ENCODE measurements at regions not wholly inside any gene's neighbourhood (a gene's known extent, or its start where the extent isn't known, plus 50 kb on each side); places are given as distances from the start of the nearest gene placed in this dataset.
A peak's percentile ranks its signal among the peaks of the same experiment; 100 is the strongest.
"Not testable (repeated sequence)": the region's sequence is repeated elsewhere in the genome, so short reads cannot be mapped to it uniquely, and the experiment has no call there.

DNA sequence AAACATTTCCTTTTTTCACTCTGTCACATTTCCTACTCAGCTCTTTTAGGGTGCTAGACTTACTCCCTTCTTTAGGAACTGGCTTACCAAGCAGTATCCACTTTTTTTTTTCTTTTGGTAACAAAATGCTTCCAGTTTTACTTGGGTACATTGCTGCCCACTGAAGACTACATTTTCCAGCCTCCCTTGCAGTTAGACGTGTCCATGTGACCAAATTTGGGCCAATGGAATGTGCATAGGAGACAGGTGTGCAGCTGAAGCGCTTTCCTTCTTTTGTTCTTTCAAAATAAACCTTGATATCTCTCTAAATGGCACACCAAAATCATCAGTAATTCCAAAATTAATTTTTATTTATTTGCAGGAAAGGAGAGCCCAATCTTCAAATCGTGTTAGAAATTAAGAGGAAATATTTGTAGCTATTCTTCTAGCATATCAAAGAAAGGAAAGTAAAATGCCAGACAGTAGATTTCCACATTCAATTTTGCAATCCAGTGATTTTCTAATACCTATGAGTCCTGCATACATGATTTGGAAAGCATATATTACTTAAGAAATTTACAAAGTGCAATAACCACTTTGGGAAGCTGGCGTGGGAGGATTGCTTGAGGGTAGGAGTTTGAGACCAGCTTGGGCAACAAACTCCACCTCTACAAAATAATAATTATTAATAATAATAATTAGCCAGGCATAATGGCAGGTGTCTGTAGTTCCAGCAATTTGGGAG lies 422.0 kb upstream of the FRG2C start:
- DNase-seq (ENCODE audit: low spot score): no peak

DNA sequence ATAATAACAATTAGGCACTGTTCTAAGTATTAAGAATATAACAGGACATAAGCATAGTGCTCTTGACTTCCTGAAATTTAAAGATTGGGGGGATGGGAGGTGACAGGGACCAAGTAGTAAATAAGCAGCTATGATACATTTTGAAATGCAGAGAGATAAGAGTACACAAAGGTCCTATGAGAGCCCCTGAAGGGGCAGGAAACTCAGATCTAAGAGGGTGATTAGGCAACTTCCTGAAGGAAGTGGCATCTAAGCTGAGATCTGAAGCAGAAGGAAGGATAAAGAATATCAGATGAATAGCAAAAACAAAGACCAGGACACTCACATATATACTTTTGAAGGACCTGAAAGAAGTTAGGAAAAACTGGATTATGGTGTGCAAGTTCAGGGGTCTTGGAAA lies 415.2 kb upstream of the FRG2C start:
- DNase-seq (ENCODE audit: low spot score): no peak

- DNase-seq (ENCODE audit: low spot score): no peak
These were observed 409.4 kb upstream of the FRG2C start for GRCh38 chr3:75254685-75255084.

GRCh38 chr3:75258825-75259683 lies 405.1 kb upstream of the FRG2C start:
- peak; percentile 41 for DNase-seq (ENCODE audit: low spot score)

DNA sequence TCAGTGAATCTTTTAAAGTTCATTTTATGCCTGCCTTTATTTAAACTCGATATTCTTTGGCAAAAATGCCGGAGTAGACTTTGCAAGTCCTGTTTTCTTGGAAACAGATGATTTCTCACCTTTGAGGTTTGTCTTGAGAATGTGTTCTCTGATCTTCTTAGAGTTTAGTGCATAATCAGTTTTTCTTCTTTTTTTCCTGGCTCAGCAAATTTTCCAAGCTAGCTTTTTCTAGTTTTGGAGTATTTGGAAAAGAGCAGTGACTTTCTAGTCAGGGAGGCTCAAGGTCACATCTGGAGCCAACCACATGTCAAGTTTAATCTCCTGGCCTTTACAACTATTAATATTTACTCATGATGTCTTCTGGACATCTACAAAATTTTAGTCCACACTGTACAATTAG lies 403.2 kb upstream of the FRG2C start:
- not testable (repeated sequence) for DNase-seq (ENCODE audit: low spot score)

DNA sequence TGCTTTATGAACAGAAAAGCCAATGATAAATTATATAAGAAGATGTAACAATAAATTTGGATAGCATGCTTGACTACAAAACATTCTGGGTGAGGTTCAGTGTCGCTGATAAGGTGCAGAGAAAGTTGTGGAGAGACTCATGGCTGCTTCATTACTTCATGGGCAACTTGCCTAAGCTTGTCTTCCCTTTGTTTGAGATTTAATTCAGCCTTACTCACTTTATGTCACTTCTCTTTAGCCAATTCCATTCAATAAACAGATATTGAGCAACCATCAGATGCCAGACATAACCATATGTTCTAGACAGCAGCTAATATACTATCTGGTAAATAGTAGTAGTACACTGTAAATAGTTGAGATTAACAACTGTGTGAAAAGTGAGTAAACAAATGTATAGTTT lies 401.5 kb upstream of the FRG2C start:
- no peak for DNase-seq (ENCODE audit: low spot score)

- no peak for DNase-seq (ENCODE audit: low spot score)
These were observed 398.2 kb upstream of the FRG2C start for GRCh38 chr3:75265897-75266296.

- DNase-seq (ENCODE audit: low spot score): not testable (repeated sequence)
These were observed 395.6 kb upstream of the FRG2C start for GRCh38 chr3:75268576-75268975.

- DNase-seq (ENCODE audit: low spot score): not testable (repeated sequence)
These were observed 391.9 kb upstream of the FRG2C start for GRCh38 chr3:75272237-75272636.

DNA sequence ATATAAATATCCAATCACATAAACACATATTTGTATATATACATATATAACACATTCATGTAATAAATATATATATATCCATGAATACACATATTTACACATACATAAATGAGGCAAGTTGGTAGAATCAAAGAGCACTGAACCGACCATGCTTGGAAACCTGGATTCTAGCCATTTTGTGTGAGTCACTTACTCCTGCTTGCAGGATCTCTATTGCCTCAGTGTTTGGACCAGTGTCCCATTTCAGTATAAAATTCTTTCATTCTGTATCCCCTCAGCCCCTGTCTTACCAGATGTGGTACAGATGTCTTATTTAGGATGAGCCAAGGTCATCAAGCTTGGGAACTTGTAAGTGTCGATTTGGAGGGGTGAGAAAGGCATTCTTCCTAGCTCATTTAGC lies 391.4 kb upstream of the FRG2C start:
- no peak for DNase-seq (ENCODE audit: low spot score)

DNA sequence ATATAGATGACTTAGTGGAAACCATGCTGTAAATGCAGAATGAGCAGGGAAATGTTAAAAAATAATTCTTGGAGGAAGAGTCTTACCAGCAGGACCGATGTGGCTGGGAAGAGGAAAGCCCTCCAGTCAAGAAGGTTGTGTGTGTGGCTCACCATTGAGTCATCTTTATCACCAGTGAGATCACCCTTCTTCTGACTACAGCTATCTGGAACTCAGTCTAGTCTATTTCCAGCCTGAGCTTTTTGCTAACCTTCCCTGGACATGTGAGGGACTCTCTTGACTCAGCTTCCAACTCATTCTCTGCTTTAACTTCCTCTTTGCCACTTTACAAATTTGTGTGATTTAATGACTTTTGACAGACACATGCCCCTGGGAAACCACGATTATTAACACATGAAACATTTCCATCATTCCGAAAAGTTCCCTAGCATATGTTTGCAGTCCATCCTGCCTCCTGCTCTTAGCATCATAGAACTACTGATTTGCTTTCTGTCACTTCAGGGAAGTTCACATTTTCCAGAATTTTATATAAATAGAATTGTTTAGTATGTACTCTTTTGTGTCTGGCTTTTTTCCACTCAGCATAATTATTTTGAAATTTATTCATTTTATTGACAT lies 378.5 kb upstream of the FRG2C start:
- DNase-seq (ENCODE audit: low spot score): peak; percentile 88

- DNase-seq (ENCODE audit: low spot score): not testable (repeated sequence)
These were observed 375.1 kb upstream of the FRG2C start for GRCh38 chr3:75288972-75289574.

- peak; percentile 48 for DNase-seq (ENCODE audit: low spot score)
These were observed 370.0 kb upstream of the FRG2C start for GRCh38 chr3:75294124-75294523.

- no peak for DNase-seq (ENCODE audit: low spot score)
These were observed 369.1 kb upstream of the FRG2C start for GRCh38 chr3:75295013-75295412.

GRCh38 chr3:75296858-75297257 lies 367.3 kb upstream of the FRG2C start:
- no peak for DNase-seq (ENCODE audit: low spot score)

DNA sequence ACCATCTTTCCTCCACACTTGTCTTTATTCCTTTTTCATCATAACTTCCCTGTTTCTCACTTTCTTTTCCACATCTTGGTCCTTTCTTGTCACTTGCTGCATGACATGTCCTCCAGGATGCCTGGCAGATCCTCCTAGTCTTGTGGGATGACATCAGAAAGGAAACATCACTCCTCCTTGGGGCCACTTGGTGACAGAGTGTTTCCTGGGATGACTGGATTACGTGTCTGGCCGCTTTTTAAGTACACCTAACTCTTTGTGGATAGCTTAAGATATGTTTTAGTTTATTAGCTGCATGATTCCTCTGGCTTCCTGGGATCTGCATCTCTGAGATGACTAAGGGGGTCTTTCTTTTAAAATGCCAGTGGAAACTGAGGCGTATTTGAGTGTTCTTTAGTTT lies 363.5 kb upstream of the FRG2C start:
- peak; percentile 74 for DNase-seq (ENCODE audit: low spot score)

DNA sequence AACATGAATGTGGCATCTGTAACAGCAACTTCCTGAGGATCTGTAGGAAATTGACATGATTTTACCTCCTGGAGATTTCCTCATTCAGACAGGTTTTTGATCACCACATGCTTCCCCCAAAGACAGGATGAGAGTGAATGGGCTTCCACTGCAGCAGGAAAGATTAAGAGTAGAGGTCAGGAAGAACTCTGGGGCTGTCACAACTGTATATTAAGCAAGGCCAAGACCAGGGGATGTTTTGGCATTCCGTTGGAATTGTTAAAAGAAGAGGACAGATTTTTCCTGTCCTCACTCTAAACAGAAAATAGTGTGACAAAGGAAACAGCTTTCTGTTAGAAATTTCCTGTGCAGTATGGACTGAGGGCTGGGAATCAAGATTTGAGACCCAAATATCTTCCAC lies 363.1 kb upstream of the FRG2C start:
- DNase-seq (ENCODE audit: low spot score): peak; percentile 50

DNA sequence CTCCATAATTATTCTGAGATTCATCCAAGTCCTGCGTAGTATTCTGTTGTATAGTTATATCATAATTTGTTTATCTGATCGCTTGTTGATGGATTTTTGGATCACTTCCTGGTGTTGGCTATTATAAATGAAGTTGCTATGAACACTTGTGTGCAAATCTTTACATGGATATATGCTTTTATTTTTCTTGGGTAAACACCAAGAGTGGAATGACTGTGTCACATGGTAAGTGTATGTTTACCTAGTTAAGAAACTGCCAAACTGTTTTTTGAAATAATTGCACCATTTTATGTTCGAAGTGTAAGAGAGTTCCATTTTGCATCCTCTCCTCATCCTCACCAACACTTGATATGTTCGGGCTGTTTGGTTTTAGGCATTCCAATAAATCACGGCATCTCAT lies 360.4 kb upstream of the FRG2C start:
- no peak for DNase-seq (ENCODE audit: low spot score)

GRCh38 chr3:75305901-75306300 lies 358.2 kb upstream of the FRG2C start:
- no peak for DNase-seq (ENCODE audit: low spot score)

- not testable (repeated sequence) for DNase-seq (ENCODE audit: low spot score)
These were observed 352.8 kb upstream of the FRG2C start for GRCh38 chr3:75311306-75311705.

- not testable (repeated sequence) for DNase-seq (ENCODE audit: low spot score)
These were observed 351.7 kb upstream of the FRG2C start for GRCh38 chr3:75312469-75312868.

- not testable (repeated sequence) for DNase-seq (ENCODE audit: low spot score)
These were observed 344.4 kb upstream of the FRG2C start for GRCh38 chr3:75319776-75320175.

GRCh38 chr3:75320369-75320768 lies 343.8 kb upstream of the FRG2C start:
- DNase-seq (ENCODE audit: low spot score): no peak

All from kidney capillary endothelial cell (primary cell).